IMR-90 (cell line): ENCODE measurements at regions not wholly inside any gene's neighbourhood (a gene's known extent, or its start where the extent isn't known, plus 50 kb on each side); places are given as distances from the start of the nearest gene placed in this dataset.

Experiments used
- ATAC-seq: fragments of 200-7000 bp; cut with Tn5 transposase; 2 replicates; pipeline ENCODE4 v1.9.1; 2020; ENCODE audit warnings: low read depth, mild to moderate bottlenecking, moderate library complexity
- BruUV-seq: library from RNA; stranded (reverse); fragments of 400-500 nt; replicated peaks from 2 replicates; lab custom pipeline; 2021; lab: Mats Ljungman, UMichigan
- CTCF ChIA-PET: fragments of 300-600 bp; formaldehyde crosslinking; extraction: SDS; loops from one replicate; lab custom pipeline; 2021; ENCODE audit warnings: antibody characterized with exemption; lab: Yijun Ruan, JAX
- POLR2A ChIA-PET: fragments of 300-600 bp; sonication (Branson Sonifier 250); formaldehyde crosslinking; loops from one replicate; lab custom pipeline; 2022; ENCODE audit warnings: antibody characterized with exemption; ENCODE audit not compliant: unreplicated experiment; lab: Charles Lee
- DNase-seq: peaks from one replicate; pipeline ENCODE4 v3.0.0; 2013
- H2AFZ ChIP-seq: replicated peaks from 2 replicates; pipeline ENCODE3; 2013; ENCODE audit warnings: low read length, mild to moderate bottlenecking; ENCODE audit not compliant: poor library complexity
- H2AK5ac ChIP-seq: 2 replicates; pipeline ENCODE4 v1.6.1; 2013; ENCODE audit warnings: low read depth, low read length, inconsistent platforms
- H2AK9ac ChIP-seq: replicated peaks from 2 replicates; pipeline ENCODE3; 2013; ENCODE audit warnings: mild to moderate bottlenecking, low read depth, low read length, moderate library complexity; ENCODE audit not compliant: poor library complexity
- H2BK120ac ChIP-seq: 2 replicates; pipeline ENCODE4 v1.6.1; 2013; ENCODE audit warnings: low read depth, low read length, inconsistent platforms
- H2BK15ac ChIP-seq: 3 replicates; pipeline ENCODE4 v1.6.1; 2013; ENCODE audit warnings: low read depth, low read length, inconsistent platforms
- H2BK20ac ChIP-seq: 2 replicates; pipeline ENCODE4 v1.6.1; 2013; ENCODE audit warnings: low read depth, mild to moderate bottlenecking, inconsistent platforms, low read length, moderate library complexity
- H2BK5ac ChIP-seq: 2 replicates; pipeline ENCODE4 v1.6.1; 2013; ENCODE audit warnings: mild to moderate bottlenecking, low read depth, low read length, inconsistent platforms; ENCODE audit not compliant: poor library complexity, severe bottlenecking
- H3K14ac ChIP-seq: replicated peaks from 2 replicates; pipeline ENCODE4 v1.6.1; 2013; ENCODE audit warnings: low read depth, low read length, inconsistent platforms
- H3K18ac ChIP-seq: 2 replicates; pipeline ENCODE4 v1.6.1; 2013; ENCODE audit warnings: low read depth, low read length, control low read depth
- H3K23ac ChIP-seq: 2 replicates; pipeline ENCODE4 v1.6.1; 2013; ENCODE audit warnings: low read depth, low read length, inconsistent platforms
- H3K27ac ChIP-seq: 2 replicates; pipeline ENCODE4 v1.5.1; 2013; ENCODE audit warnings: mild to moderate bottlenecking, control low read depth, low read length; ENCODE audit not compliant: insufficient read depth
- H3K27me3 ChIP-seq: 2 replicates; pipeline ENCODE4 v1.6.1; 2013; ENCODE audit warnings: low read length; ENCODE audit not compliant: control insufficient read depth, insufficient read depth
- H3K36me3 ChIP-seq: 2 replicates; pipeline ENCODE4 v1.6.1; 2013; ENCODE audit warnings: low read length, mixed read lengths; ENCODE audit not compliant: control insufficient read depth, insufficient read depth
- H3K4ac ChIP-seq: 2 replicates; pipeline ENCODE4 v1.6.1; 2013; ENCODE audit warnings: low read depth, low read length, inconsistent platforms
- H3K4me1 ChIP-seq: 2 replicates; pipeline ENCODE4 v1.6.1; 2013; ENCODE audit warnings: low read length, mixed read lengths; ENCODE audit not compliant: control insufficient read depth, insufficient read depth
- H3K4me2 ChIP-seq: 2 replicates; pipeline ENCODE4 v1.6.1; 2013; ENCODE audit warnings: low read depth, mild to moderate bottlenecking, control low read depth, low read length, moderate library complexity
- H3K4me3 ChIP-seq: 2 replicates; pipeline ENCODE4 v1.5.1; 2013; ENCODE audit warnings: low read depth, mild to moderate bottlenecking, control low read depth, low read length, moderate library complexity; ENCODE audit not compliant: insufficient read depth
- H3K56ac ChIP-seq: 2 replicates; pipeline ENCODE4 v1.6.1; 2013; ENCODE audit warnings: low read length, inconsistent platforms; ENCODE audit not compliant: insufficient read depth; ENCODE audit errors: extremely low read depth
- H3K79me1 ChIP-seq, 2 experiments: 2 replicates each; pipeline ENCODE4 v1.6.1; 2013; ENCODE audit warnings: low read length in 2 of 2, inconsistent platforms in 1 of 2, low read depth in 1 of 2
- H3K9ac ChIP-seq: 2 replicates; pipeline ENCODE4 v1.6.1; 2013; ENCODE audit warnings: low read depth, low read length, control low read depth
- H3K9me1 ChIP-seq: 2 replicates; pipeline ENCODE4 v1.6.1; 2013; ENCODE audit warnings: low read length, inconsistent platforms; ENCODE audit not compliant: insufficient read depth
- H3K9me3 ChIP-seq: 2 replicates; pipeline ENCODE4 v1.6.1; 2013; ENCODE audit warnings: low read length; ENCODE audit not compliant: control insufficient read depth, insufficient read depth
- H4K20me1 ChIP-seq: 2 replicates; pipeline ENCODE4 v1.6.1; 2013; ENCODE audit warnings: low read length, inconsistent platforms; ENCODE audit not compliant: insufficient read depth
- H4K5ac ChIP-seq: 2 replicates; pipeline ENCODE4 v1.6.1; 2013; ENCODE audit warnings: mild to moderate bottlenecking, low read depth, low read length, control low read depth
- H4K8ac ChIP-seq, 2 experiments: 2 replicates each; pipeline ENCODE4 v1.6.1; 2013; ENCODE audit warnings: low read depth in 2 of 2, low read length in 2 of 2, control low read depth in 1 of 2, inconsistent platforms in 1 of 2
- H4K91ac ChIP-seq: 2 replicates; pipeline ENCODE4 v1.6.1; 2013; ENCODE audit warnings: low read depth, low read length, inconsistent platforms; ENCODE audit not compliant: insufficient read depth
- BHLHE40 ChIP-seq: fragments of 150-350 bp; IDR thresholded peaks from 2 replicates; pipeline ENCODE4 v1.6.1; 2016; ENCODE audit warnings: mild to moderate bottlenecking, low read depth, low read length
- CEBPB ChIP-seq: IDR thresholded peaks from 2 replicates; pipeline ENCODE4 v1.6.1; 2012; ENCODE audit warnings: low read depth, low read length, improper control_type of control experiment
- CHD1 ChIP-seq: IDR thresholded peaks from 2 replicates; pipeline ENCODE4 v1.6.1; 2012; ENCODE audit warnings: low read depth, low read length, improper control_type of control experiment
- FOS ChIP-seq: fragments of 150-350 bp; IDR thresholded peaks from 2 replicates; pipeline ENCODE4 v1.6.1; 2016; ENCODE audit warnings: low read depth, low read length
- MAFK ChIP-seq: IDR thresholded peaks from 2 replicates; pipeline ENCODE4 v1.6.1; 2012; ENCODE audit warnings: low read depth, low read length, improper control_type of control experiment
- MAZ ChIP-seq: IDR thresholded peaks from 2 replicates; pipeline ENCODE4 v1.6.1; 2012; ENCODE audit warnings: low read depth, mild to moderate bottlenecking, low read length, improper control_type of control experiment, moderate library complexity, borderline replicate concordance
- MXI1 ChIP-seq: IDR thresholded peaks from 2 replicates; pipeline ENCODE4 v1.6.1; 2012; ENCODE audit warnings: low read depth, mild to moderate bottlenecking, low read length, moderate library complexity, borderline replicate concordance
- NFE2L2 ChIP-seq: fragments of 150-350 bp; IDR thresholded peaks from 2 replicates; pipeline ENCODE4 v1.6.1; 2016; ENCODE audit warnings: low read depth, mild to moderate bottlenecking, low read length
- POLR2A ChIP-seq: IDR thresholded peaks from 2 replicates; pipeline ENCODE4 v1.6.1; 2012; ENCODE audit warnings: mild to moderate bottlenecking, low read depth, low read length
- RAD21 ChIP-seq: IDR thresholded peaks from 2 replicates; pipeline ENCODE4 v1.6.1; 2012; ENCODE audit warnings: low read length, improper control_type of control experiment
- RCOR1 ChIP-seq: IDR thresholded peaks from 2 replicates; pipeline ENCODE4 v1.6.1; 2012; ENCODE audit warnings: mild to moderate bottlenecking, low read length, improper control_type of control experiment; ENCODE audit not compliant: insufficient replicate concordance
- RFX5 ChIP-seq: IDR thresholded peaks from 2 replicates; pipeline ENCODE4 v1.8.0; 2012; ENCODE audit warnings: low read depth, mild to moderate bottlenecking, low read length, moderate library complexity
- SMC3 ChIP-seq: fragments of 150-350 bp; IDR thresholded peaks from 2 replicates; pipeline ENCODE4 v1.6.1; 2016; ENCODE audit warnings: low read depth, mild to moderate bottlenecking, antibody characterized with exemption, low read length, moderate library complexity
- WGBS, 2 experiments: methylation state at CpG; one replicate each; pipeline versions ENCODE4 v1.1.5 to v1.1.7; 2013; ENCODE audit warnings: missing lambda C conversion rate in 2 of 2; ENCODE audit not compliant: insufficient read length in 1 of 2; ENCODE audit errors: extremely low coverage in 2 of 2; 5-methylcytosine and 5-hydroxymethylcytosine counted together
- dilution Hi-C: fragments of 300-500 bp; cut with HindIII; formaldehyde crosslinking; loops from one replicate; pipeline ENCODE4 v1.14.3; 2018; ENCODE audit warnings: low sequenced_read_pairs; ENCODE audit not compliant: unreplicated experiment
- in situ Hi-C: fragments of 300-500 bp; cut with MboI; formaldehyde crosslinking; loops from 3 replicates; pipeline ENCODE4 v1.14.3; 2019; ENCODE audit warnings: low sequenced_read_pairs, inconsistent platforms, mixed read lengths
- intact Hi-C: fragments of 100-400 bp; cut with micrococcal nuclease; formaldehyde crosslinking; loops from 2 replicates; pipeline ENCODE4 v1.10.0; 2022
- TF ChIP-seq, protein P1 (sequence below): conservative IDR thresholded peaks from 2 replicates; pipeline ENCODE4 v1.5.1; 2012; ENCODE audit warnings: mild to moderate bottlenecking, low read depth, low read length, improper control_type of control experiment
- TF ChIP-seq, protein P2 (sequence below): fragments of 150-350 bp; IDR thresholded peaks from 2 replicates; pipeline ENCODE4 v1.6.1; 2016; ENCODE audit warnings: low read depth, mild to moderate bottlenecking, low read length, moderate library complexity, borderline replicate concordance
- TF ChIP-seq, protein P3 (sequence below): fragments of 150-350 bp; IDR thresholded peaks from 2 replicates; pipeline ENCODE4 v1.6.1; 2017; ENCODE audit warnings: mild to moderate bottlenecking, antibody characterized with exemption, low read length, low read depth

DNA sequence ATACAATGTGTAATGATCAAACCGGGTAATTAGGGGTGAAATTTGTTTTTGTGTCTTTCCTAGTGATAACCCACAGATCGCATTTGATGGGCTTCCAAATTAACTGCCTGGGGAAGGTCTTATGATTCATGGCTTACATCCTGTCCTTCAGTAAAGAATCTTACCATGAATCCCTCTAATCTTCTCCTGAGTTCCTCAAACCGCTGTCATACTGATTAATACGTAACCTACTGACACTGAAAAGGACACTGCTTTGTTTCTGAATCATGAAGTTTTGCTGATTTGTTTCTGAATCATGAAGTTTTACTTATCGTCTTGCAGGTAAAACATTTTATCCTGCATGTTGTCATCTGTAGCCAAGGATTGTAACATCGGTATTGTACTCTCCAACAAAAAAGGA is 52.0 kb upstream of the CRY1 start:
- no peak for ATAC-seq
- dilution Hi-C loops: no loop called here
- Histone ChIP-seq H2BK5ac (no peak overlapping the region), H3K9ac (no peak overlapping the region), H2AK5ac (no peak overlapping the region), H4K5ac (no peak overlapping the region), H3K36me3 (no peaks in the 10 kb centered on the region), H3K23ac (no peak overlapping the region), H2BK20ac (no peak overlapping the region), H3K56ac (no peak overlapping the region), H3K4me3 (no peak overlapping the region), H4K20me1 (no peaks in the 10 kb centered on the region), H3K4ac (no peak overlapping the region), H3K9me3 (no peaks in the 10 kb centered on the region), H3K18ac (no peak overlapping the region), H3K27ac (no peak overlapping the region), H2BK120ac (no peak overlapping the region), H4K8ac (no peak overlapping the region), H2BK15ac (no peak overlapping the region), H3K27me3 (no peaks in the 10 kb centered on the region), H4K91ac (no peak overlapping the region), H3K79me1 (no peaks in the 10 kb centered on the region), H2AK9ac (no peak overlapping the region), H3K14ac (no peak overlapping the region), H3K4me2 (no peak overlapping the region), H2AFZ (no peak overlapping the region), H3K4me1 (no peaks in the 10 kb centered on the region), H3K9me1 (no peaks in the 10 kb centered on the region)
- peak; percentile 16 for DNase-seq
- no CpG with 5 or more reads among the region's 6 CpGs for WGBS, 2 experiments
- intact Hi-C loops: no loop called here
- ChIA-PET POLR2A (no interaction called here), CTCF (interaction anchor here (1.0 kb wide), 1 partner anchor 14 kb away, joined by 3 read pairs; no protein-coding TSS in a partner anchor)
- in situ Hi-C loops: loop anchor here (25.0 kb wide), 1 partner anchor 742 kb away; no protein-coding TSS in a partner anchor
- TF ChIP-seq CHD1 (no peak), BHLHE40 (no peak), FOS (no peak), MAZ (no peak), RFX5 (no peak), MXI1 (no peak), CEBPB (no peak), POLR2A (no peak), NFE2L2 (no peak), MAFK (no peak), RCOR1 (no peak), SMC3 (no peak), RAD21 (no peak)
- TF ChIP-seq, protein P1, sequence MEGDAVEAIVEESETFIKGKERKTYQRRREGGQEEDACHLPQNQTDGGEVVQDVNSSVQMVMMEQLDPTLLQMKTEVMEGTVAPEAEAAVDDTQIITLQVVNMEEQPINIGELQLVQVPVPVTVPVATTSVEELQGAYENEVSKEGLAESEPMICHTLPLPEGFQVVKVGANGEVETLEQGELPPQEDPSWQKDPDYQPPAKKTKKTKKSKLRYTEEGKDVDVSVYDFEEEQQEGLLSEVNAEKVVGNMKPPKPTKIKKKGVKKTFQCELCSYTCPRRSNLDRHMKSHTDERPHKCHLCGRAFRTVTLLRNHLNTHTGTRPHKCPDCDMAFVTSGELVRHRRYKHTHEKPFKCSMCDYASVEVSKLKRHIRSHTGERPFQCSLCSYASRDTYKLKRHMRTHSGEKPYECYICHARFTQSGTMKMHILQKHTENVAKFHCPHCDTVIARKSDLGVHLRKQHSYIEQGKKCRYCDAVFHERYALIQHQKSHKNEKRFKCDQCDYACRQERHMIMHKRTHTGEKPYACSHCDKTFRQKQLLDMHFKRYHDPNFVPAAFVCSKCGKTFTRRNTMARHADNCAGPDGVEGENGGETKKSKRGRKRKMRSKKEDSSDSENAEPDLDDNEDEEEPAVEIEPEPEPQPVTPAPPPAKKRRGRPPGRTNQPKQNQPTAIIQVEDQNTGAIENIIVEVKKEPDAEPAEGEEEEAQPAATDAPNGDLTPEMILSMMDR: no peak
- TF ChIP-seq, protein P2, sequence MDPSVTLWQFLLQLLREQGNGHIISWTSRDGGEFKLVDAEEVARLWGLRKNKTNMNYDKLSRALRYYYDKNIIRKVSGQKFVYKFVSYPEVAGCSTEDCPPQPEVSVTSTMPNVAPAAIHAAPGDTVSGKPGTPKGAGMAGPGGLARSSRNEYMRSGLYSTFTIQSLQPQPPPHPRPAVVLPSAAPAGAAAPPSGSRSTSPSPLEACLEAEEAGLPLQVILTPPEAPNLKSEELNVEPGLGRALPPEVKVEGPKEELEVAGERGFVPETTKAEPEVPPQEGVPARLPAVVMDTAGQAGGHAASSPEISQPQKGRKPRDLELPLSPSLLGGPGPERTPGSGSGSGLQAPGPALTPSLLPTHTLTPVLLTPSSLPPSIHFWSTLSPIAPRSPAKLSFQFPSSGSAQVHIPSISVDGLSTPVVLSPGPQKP: no peak
- TF ChIP-seq, protein P3, sequence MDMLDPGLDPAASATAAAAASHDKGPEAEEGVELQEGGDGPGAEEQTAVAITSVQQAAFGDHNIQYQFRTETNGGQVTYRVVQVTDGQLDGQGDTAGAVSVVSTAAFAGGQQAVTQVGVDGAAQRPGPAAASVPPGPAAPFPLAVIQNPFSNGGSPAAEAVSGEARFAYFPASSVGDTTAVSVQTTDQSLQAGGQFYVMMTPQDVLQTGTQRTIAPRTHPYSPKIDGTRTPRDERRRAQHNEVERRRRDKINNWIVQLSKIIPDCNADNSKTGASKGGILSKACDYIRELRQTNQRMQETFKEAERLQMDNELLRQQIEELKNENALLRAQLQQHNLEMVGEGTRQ: no peak
- BruUV-seq: no TSS peak
